ENCODE measurements at regions not wholly inside any gene's neighbourhood (a gene's known extent, or its start where the extent isn't known, plus 50 kb on each side); places are given as distances from the start of the nearest gene placed in this dataset.
A peak's percentile ranks its signal among the peaks of the same experiment; 100 is the strongest.

DNA sequence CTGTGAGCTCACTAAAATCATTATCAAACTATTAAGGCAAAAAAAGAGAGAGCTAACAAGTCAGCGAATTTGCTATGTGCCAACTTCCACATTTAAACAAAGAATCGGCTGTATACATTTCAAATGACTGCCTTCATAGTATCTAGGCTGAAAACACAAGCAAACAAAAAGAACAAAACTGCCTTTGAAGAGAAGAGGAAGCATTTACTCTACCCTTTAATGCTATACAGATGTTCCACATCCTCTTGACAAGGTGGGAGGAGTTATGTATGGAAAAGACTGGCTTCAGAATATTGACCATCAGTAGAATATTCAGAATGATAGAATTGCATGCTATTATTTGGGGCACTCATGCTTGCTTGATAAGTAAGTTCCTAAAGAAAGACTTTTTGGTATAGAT lies 741.7 kb downstream of the PLCL1 start:
- peaks cover 7% of the 10 kb centered on the region for H3K27me3 ChIP-seq (replicated peaks; ENCODE audit: insufficient read depth, low read depth, low read length, poor library complexity)
- intact Hi-C loops (cut with micrococcal nuclease; ENCODE audit: unreplicated experiment), result no loop called here
- no peaks in the 10 kb centered on the region for H3K4me1 ChIP-seq (ENCODE audit: insufficient read depth, low read length, poor library complexity, severe bottlenecking)
- TF ChIP-seq, protein P1, sequence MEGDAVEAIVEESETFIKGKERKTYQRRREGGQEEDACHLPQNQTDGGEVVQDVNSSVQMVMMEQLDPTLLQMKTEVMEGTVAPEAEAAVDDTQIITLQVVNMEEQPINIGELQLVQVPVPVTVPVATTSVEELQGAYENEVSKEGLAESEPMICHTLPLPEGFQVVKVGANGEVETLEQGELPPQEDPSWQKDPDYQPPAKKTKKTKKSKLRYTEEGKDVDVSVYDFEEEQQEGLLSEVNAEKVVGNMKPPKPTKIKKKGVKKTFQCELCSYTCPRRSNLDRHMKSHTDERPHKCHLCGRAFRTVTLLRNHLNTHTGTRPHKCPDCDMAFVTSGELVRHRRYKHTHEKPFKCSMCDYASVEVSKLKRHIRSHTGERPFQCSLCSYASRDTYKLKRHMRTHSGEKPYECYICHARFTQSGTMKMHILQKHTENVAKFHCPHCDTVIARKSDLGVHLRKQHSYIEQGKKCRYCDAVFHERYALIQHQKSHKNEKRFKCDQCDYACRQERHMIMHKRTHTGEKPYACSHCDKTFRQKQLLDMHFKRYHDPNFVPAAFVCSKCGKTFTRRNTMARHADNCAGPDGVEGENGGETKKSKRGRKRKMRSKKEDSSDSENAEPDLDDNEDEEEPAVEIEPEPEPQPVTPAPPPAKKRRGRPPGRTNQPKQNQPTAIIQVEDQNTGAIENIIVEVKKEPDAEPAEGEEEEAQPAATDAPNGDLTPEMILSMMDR (conservative IDR thresholded peaks at IDR 0.05; ENCODE audit: low read depth, low read length), result no peak
- DNase-seq (ENCODE audit: low spot score), result peak; percentile 1
- CTCF ChIA-PET, result no interaction called here
- no peaks in the 10 kb centered on the region for H3K36me3 ChIP-seq (ENCODE audit: insufficient read depth, low read length, poor library complexity, severe bottlenecking)
- H3K9me3 ChIP-seq (ENCODE audit: low read depth, low read length, poor library complexity, severe bottlenecking), result no peaks in the 10 kb centered on the region
- BruUV-seq (replicated peaks), result no TSS peak
- no peak overlapping the region for H3K4me3 ChIP-seq (ENCODE audit: low read depth, low read length, poor library complexity, severe bottlenecking)
- H3K27ac ChIP-seq (ENCODE audit: low read depth, low read length, poor library complexity, severe bottlenecking), result no peak overlapping the region
- POLR2A ChIA-PET (ENCODE audit: low non-redundant PET), result no interaction called here

DNA sequence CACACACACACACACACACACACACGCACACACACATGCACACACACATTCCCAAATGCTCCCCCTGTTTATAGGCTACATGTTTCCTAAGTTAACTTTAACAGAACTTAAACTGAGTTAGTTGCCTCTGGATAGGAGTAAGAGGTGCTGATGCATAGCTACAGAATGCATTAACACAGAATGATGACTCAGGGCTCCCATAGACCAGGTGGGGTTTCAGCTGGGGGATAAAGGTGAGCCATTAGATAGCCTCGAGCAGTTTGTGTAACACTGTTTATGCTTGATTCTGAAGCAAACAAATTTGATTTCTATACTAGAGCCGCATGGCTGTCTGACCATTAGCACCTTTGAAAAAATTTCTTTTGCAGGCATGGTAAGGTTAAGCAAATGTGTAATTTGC lies 741.0 kb downstream of the PLCL1 start:
- ChIA-PET POLR2A (ENCODE audit: low non-redundant PET) (interaction anchor here (0.6 kb wide), 1 partner anchor 129 kb away, joined by 14 read pairs; no protein-coding TSS in a partner anchor), CTCF (no interaction called here)
- Histone ChIP-seq H3K4me1 (ENCODE audit: insufficient read depth, low read length, poor library complexity, severe bottlenecking) (no peaks in the 10 kb centered on the region), H3K27me3 (replicated peaks; ENCODE audit: insufficient read depth, low read depth, low read length, poor library complexity) (peaks cover 7% of the 10 kb centered on the region), H3K27ac (ENCODE audit: low read depth, low read length, poor library complexity, severe bottlenecking) (no peak overlapping the region), H3K36me3 (ENCODE audit: insufficient read depth, low read length, poor library complexity, severe bottlenecking) (no peaks in the 10 kb centered on the region), H3K4me3 (ENCODE audit: low read depth, low read length, poor library complexity, severe bottlenecking) (no peak overlapping the region), H3K9me3 (ENCODE audit: low read depth, low read length, poor library complexity, severe bottlenecking) (no peaks in the 10 kb centered on the region)
- DNase-seq (ENCODE audit: low spot score), result no peak
- no peak for TF ChIP-seq EZH2 (IDR thresholded peaks at IDR 0.05; ENCODE audit: borderline replicate concordance, low read depth, low read length, poor library complexity, severe bottlenecking)
- no TSS peak for BruUV-seq (replicated peaks)
- intact Hi-C loops (cut with micrococcal nuclease; ENCODE audit: unreplicated experiment), result no loop called here

DNA sequence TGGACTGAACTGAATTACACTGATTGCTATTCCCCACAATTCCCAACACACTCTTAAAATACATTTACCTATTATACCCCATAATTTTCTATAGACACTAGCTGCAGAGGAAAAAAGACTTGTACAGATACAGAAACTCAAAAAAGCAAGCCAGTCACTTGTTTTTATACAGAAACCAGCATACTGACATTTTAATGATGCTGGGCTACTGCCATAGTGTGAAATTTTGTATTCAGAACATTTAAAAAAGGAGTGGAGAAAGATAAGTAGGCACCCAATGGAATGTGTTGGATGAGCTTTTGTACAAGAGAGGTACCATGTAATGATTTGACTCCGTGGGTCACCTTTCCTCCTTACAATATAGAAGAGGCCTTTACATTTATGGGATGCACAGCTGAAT lies 740.1 kb downstream of the PLCL1 start:
- ChIA-PET CTCF (no interaction called here), POLR2A (ENCODE audit: low non-redundant PET) (no interaction called here)
- intact Hi-C loops (cut with micrococcal nuclease; ENCODE audit: unreplicated experiment), result no loop called here

DNA sequence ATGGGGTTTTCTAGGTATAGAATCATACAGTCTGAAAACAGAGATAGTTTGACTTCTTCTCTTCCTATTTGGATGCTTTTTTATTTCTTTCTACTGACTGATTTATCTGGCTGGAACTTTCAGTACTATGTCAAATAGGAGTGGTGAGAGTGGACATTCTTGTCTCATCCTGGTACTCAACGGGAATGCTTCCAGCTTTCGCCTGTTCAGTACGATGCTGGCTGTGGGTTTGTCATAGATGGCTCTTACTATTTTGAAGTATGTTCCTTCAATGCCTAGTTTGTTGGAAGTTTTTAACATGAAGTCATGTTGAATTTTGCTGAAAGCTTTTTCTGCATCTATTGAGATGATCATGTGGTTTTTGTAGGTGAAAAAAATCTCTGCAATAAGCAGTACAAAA lies 730.4 kb downstream of the PLCL1 start:
- Histone ChIP-seq H3K4me3 (ENCODE audit: low read depth, low read length, poor library complexity, severe bottlenecking) (no peak overlapping the region), H3K27ac (ENCODE audit: low read depth, low read length, poor library complexity, severe bottlenecking) (no peak overlapping the region), H3K4me1 (ENCODE audit: insufficient read depth, low read length, poor library complexity, severe bottlenecking) (no peaks in the 10 kb centered on the region), H3K36me3 (ENCODE audit: insufficient read depth, low read length, poor library complexity, severe bottlenecking) (no peaks in the 10 kb centered on the region), H3K9me3 (ENCODE audit: low read depth, low read length, poor library complexity, severe bottlenecking) (no peaks in the 10 kb centered on the region), H3K27me3 (replicated peaks; ENCODE audit: insufficient read depth, low read depth, low read length, poor library complexity) (peaks cover 9% of the 10 kb centered on the region)
- TF ChIP-seq, protein P1 (conservative IDR thresholded peaks at IDR 0.05; ENCODE audit: low read depth, low read length), result no peak
- TF ChIP-seq EZH2 (IDR thresholded peaks at IDR 0.05; ENCODE audit: borderline replicate concordance, low read depth, low read length, poor library complexity, severe bottlenecking), result no peak
- DNase-seq (ENCODE audit: low spot score), result no peak
- no TSS peak for BruUV-seq (replicated peaks)
- CTCF ChIA-PET, result no interaction called here
- POLR2A ChIA-PET (ENCODE audit: low non-redundant PET), result no interaction called here
- intact Hi-C loops (cut with micrococcal nuclease; ENCODE audit: unreplicated experiment), result no loop called here

More for the DNA sequence above, 740.1 kb downstream of the PLCL1 start:
- Histone ChIP-seq H3K27me3 (replicated peaks; ENCODE audit: insufficient read depth, low read depth, low read length, poor library complexity) (peaks cover 7% of the 10 kb centered on the region), H3K27ac (ENCODE audit: low read depth, low read length, poor library complexity, severe bottlenecking) (no peak overlapping the region), H3K9me3 (ENCODE audit: low read depth, low read length, poor library complexity, severe bottlenecking) (no peaks in the 10 kb centered on the region), H3K4me1 (ENCODE audit: insufficient read depth, low read length, poor library complexity, severe bottlenecking) (no peaks in the 10 kb centered on the region), H3K36me3 (ENCODE audit: insufficient read depth, low read length, poor library complexity, severe bottlenecking) (no peaks in the 10 kb centered on the region), H3K4me3 (ENCODE audit: low read depth, low read length, poor library complexity, severe bottlenecking) (no peak overlapping the region)
- TF ChIP-seq, protein P1 (conservative IDR thresholded peaks at IDR 0.05; ENCODE audit: low read depth, low read length), result no peak
- TF ChIP-seq EZH2 (IDR thresholded peaks at IDR 0.05; ENCODE audit: borderline replicate concordance, low read depth, low read length, poor library complexity, severe bottlenecking), result no peak
- no TSS peak for BruUV-seq (replicated peaks)
- no peak for DNase-seq (ENCODE audit: low spot score)

Measured in A673 (cell line).